ENCODE measurements at regions not wholly inside any gene's neighbourhood (a gene's known extent, or its start where the extent isn't known, plus 50 kb on each side); places are given as distances from the start of the nearest gene placed in this dataset.

GRCh38 chr3:73706771-73707170, 82.0 kb upstream of the PDZRN3 start:
- peaks cover 2% of the 10 kb centered on the region for H3K27me3 Mint-ChIP-seq (ENCODE audit: unreplicated experiment)
- H3K36me3 Mint-ChIP-seq (ENCODE audit: unreplicated experiment): peaks cover 5% of the 10 kb centered on the region
- peak overlapping the region; percentile 62 for H3K27ac Mint-ChIP-seq (ENCODE audit: unreplicated experiment)
- peak; percentile 21 for DNase-seq
- TF ChIP-seq CTCF (IDR thresholded peaks at IDR 0.05; ENCODE audit: partially characterized antibody, unreplicated experiment): no peak
- H3K4me3 Mint-ChIP-seq (ENCODE audit: unreplicated experiment): no peak overlapping the region
- H3K9me3 Mint-ChIP-seq (ENCODE audit: unreplicated experiment): no peaks in the 10 kb centered on the region
- peaks cover 7% of the 10 kb centered on the region for H3K4me1 Mint-ChIP-seq (ENCODE audit: low read depth, unreplicated experiment)

- no peak overlapping the region for H3K27ac Mint-ChIP-seq (ENCODE audit: unreplicated experiment)
- H3K4me3 Mint-ChIP-seq (ENCODE audit: unreplicated experiment): no peak overlapping the region
- H3K36me3 Mint-ChIP-seq (ENCODE audit: unreplicated experiment): no peaks in the 10 kb centered on the region
- H3K4me1 Mint-ChIP-seq (ENCODE audit: low read depth, unreplicated experiment): peaks cover 7% of the 10 kb centered on the region
- H3K9me3 Mint-ChIP-seq (ENCODE audit: unreplicated experiment): no peaks in the 10 kb centered on the region
- H3K27me3 Mint-ChIP-seq (ENCODE audit: unreplicated experiment): peaks cover 2% of the 10 kb centered on the region
- TF ChIP-seq CTCF (IDR thresholded peaks at IDR 0.05; ENCODE audit: partially characterized antibody, unreplicated experiment): no peak
- no peak for DNase-seq
Measured at GRCh38 chr3:73705792-73706191, 81.1 kb upstream of the PDZRN3 start.

GRCh38 chr3:73699327-73699726, 74.6 kb upstream of the PDZRN3 start:
- Mint-ChIP-seq H3K36me3 (ENCODE audit: unreplicated experiment) (no peaks in the 10 kb centered on the region), H3K9me3 (ENCODE audit: unreplicated experiment) (no peaks in the 10 kb centered on the region), H3K4me1 (ENCODE audit: low read depth, unreplicated experiment) (no peaks in the 10 kb centered on the region), H3K27ac (ENCODE audit: unreplicated experiment) (no peak overlapping the region), H3K27me3 (ENCODE audit: unreplicated experiment) (no peaks in the 10 kb centered on the region), H3K4me3 (ENCODE audit: unreplicated experiment) (no peak overlapping the region)
- DNase-seq: no peak
- no peak for TF ChIP-seq CTCF (IDR thresholded peaks at IDR 0.05; ENCODE audit: partially characterized antibody, unreplicated experiment)

- Mint-ChIP-seq H3K36me3 (ENCODE audit: unreplicated experiment) (no peaks in the 10 kb centered on the region), H3K4me1 (ENCODE audit: low read depth, unreplicated experiment) (no peaks in the 10 kb centered on the region), H3K27me3 (ENCODE audit: unreplicated experiment) (no peaks in the 10 kb centered on the region), H3K27ac (ENCODE audit: unreplicated experiment) (no peak overlapping the region), H3K9me3 (ENCODE audit: unreplicated experiment) (no peaks in the 10 kb centered on the region), H3K4me3 (ENCODE audit: unreplicated experiment) (no peak overlapping the region)
- DNase-seq: no peak
- TF ChIP-seq CTCF (IDR thresholded peaks at IDR 0.05; ENCODE audit: partially characterized antibody, unreplicated experiment): no peak
Measured at GRCh38 chr3:73697020-73697419, 72.3 kb upstream of the PDZRN3 start.

GRCh38 chr3:73695841-73696240, 71.1 kb upstream of the PDZRN3 start:
- TF ChIP-seq CTCF (IDR thresholded peaks at IDR 0.05; ENCODE audit: partially characterized antibody, unreplicated experiment): no peak
- DNase-seq: no peak
- no peak overlapping the region for H3K4me3 Mint-ChIP-seq (ENCODE audit: unreplicated experiment)
- H3K27me3 Mint-ChIP-seq (ENCODE audit: unreplicated experiment): no peaks in the 10 kb centered on the region
- H3K27ac Mint-ChIP-seq (ENCODE audit: unreplicated experiment): no peak overlapping the region
- H3K9me3 Mint-ChIP-seq (ENCODE audit: unreplicated experiment): no peaks in the 10 kb centered on the region
- no peaks in the 10 kb centered on the region for H3K4me1 Mint-ChIP-seq (ENCODE audit: low read depth, unreplicated experiment)
- H3K36me3 Mint-ChIP-seq (ENCODE audit: unreplicated experiment): no peaks in the 10 kb centered on the region
